ENCODE measurements at regions not wholly inside any gene's neighbourhood (a gene's known extent, or its start where the extent isn't known, plus 50 kb on each side); places are given as distances from the start of the nearest gene placed in this dataset.

DNA sequence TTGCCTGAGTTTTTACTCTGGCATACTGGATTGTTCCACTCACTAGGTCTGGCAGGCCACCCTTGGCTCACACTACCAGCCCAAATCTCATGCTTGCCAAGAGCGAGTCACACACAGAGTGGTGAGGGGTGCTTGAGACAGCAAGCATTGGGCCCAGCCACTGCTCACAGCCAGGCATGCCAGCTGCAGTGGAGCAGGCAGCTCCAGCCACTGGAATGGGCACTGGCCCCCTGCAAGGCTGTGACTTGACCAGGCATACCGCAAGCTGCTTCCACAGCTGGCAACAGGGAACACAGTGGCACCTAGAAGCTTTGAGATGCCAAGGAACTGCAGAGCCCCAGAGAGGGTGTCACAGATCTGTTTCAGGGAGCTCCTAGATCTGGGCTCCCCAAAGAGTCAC is 488.5 kb downstream of the LRFN5 start:
- TF ChIP-seq, protein P1, sequence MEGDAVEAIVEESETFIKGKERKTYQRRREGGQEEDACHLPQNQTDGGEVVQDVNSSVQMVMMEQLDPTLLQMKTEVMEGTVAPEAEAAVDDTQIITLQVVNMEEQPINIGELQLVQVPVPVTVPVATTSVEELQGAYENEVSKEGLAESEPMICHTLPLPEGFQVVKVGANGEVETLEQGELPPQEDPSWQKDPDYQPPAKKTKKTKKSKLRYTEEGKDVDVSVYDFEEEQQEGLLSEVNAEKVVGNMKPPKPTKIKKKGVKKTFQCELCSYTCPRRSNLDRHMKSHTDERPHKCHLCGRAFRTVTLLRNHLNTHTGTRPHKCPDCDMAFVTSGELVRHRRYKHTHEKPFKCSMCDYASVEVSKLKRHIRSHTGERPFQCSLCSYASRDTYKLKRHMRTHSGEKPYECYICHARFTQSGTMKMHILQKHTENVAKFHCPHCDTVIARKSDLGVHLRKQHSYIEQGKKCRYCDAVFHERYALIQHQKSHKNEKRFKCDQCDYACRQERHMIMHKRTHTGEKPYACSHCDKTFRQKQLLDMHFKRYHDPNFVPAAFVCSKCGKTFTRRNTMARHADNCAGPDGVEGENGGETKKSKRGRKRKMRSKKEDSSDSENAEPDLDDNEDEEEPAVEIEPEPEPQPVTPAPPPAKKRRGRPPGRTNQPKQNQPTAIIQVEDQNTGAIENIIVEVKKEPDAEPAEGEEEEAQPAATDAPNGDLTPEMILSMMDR (conservative IDR thresholded peaks at IDR 0.05): no peak
- no peak for TF ChIP-seq ZFX (IDR thresholded peaks at IDR 0.05)
